Fibroblast of pulmonary artery (primary cell): ENCODE measurements at regions not wholly inside any gene's neighbourhood (a gene's known extent, or its start where the extent isn't known, plus 50 kb on each side); places are given as distances from the start of the nearest gene placed in this dataset.

Experiments used
- DNase-seq: peaks from one replicate; pipeline ENCODE4 v3.0.0-alpha.2; 2010; ENCODE audit warnings: low read depth
- H3K4me3 ChIP-seq: replicated peaks from 2 replicates; pipeline ENCODE4 v1.5.1; 2011; ENCODE audit warnings: low read depth, mild to moderate bottlenecking, control low read depth, low read length, moderate library complexity
- TF ChIP-seq, protein P1 (sequence below): IDR thresholded peaks from 2 replicates; pipeline ENCODE4 v1.5.1; 2011; ENCODE audit warnings: mild to moderate bottlenecking, control low read depth, low read length, inconsistent platforms; ENCODE audit errors: missing control alignments

DNA sequence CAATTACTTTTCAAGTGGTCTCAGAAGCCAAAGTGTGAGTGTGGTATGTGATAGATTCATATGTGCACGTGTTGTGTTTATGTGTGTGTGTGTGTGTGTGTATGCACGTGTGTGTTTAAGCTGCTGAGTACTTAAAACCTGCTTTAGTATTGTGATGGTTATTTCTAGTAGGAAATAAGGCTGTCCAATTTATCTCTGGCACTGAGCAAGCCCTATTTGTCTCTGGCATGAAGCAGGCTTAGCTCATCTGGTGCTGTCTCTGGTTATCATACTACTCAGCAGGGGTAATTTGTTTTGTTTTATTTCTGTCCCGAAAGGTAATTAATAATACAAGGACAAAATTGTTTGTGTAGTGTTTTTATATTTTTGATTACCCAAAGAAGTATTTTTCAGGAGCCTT is 333.7 kb downstream of the FAT3 start:
- no peak overlapping the region for H3K4me3 ChIP-seq
- TF ChIP-seq, protein P1, sequence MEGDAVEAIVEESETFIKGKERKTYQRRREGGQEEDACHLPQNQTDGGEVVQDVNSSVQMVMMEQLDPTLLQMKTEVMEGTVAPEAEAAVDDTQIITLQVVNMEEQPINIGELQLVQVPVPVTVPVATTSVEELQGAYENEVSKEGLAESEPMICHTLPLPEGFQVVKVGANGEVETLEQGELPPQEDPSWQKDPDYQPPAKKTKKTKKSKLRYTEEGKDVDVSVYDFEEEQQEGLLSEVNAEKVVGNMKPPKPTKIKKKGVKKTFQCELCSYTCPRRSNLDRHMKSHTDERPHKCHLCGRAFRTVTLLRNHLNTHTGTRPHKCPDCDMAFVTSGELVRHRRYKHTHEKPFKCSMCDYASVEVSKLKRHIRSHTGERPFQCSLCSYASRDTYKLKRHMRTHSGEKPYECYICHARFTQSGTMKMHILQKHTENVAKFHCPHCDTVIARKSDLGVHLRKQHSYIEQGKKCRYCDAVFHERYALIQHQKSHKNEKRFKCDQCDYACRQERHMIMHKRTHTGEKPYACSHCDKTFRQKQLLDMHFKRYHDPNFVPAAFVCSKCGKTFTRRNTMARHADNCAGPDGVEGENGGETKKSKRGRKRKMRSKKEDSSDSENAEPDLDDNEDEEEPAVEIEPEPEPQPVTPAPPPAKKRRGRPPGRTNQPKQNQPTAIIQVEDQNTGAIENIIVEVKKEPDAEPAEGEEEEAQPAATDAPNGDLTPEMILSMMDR, result no peak
- DNase-seq, result no peak

GRCh38 chr11:92569726-92570125 is 345.1 kb downstream of the FAT3 start:
- TF ChIP-seq, protein P1, result no peak
- no peak overlapping the region for H3K4me3 ChIP-seq
- no peak for DNase-seq

GRCh38 chr11:92572559-92572958 is 347.9 kb downstream of the FAT3 start:
- no peak for DNase-seq
- H3K4me3 ChIP-seq, result no peak overlapping the region
- TF ChIP-seq, protein P1, result no peak

GRCh38 chr11:92576315-92576714 is 351.7 kb downstream of the FAT3 start:
- no peak for DNase-seq
- TF ChIP-seq, protein P1, result no peak
- no peak overlapping the region for H3K4me3 ChIP-seq

DNA sequence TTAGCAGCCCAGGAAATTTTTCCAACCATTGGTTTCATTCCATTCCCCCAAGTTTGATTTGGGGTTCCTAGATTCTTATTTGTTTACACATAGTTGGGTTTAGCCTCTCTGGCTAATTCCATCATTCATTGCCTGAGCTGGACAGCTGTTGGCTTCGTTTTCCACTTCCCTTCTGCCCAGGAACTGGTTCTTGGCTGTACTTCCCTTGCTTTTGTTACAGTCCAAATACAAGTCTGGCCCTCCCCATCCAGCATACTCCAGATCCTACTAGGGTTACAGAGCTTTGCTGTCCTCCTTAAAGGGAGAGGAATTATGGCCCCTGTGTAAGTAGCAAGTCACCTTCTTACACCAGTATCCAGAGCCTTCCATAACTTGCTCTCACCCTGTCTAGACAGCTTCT is 356.3 kb downstream of the FAT3 start:
- TF ChIP-seq, protein P1, result no peak
- no peak for DNase-seq

DNA sequence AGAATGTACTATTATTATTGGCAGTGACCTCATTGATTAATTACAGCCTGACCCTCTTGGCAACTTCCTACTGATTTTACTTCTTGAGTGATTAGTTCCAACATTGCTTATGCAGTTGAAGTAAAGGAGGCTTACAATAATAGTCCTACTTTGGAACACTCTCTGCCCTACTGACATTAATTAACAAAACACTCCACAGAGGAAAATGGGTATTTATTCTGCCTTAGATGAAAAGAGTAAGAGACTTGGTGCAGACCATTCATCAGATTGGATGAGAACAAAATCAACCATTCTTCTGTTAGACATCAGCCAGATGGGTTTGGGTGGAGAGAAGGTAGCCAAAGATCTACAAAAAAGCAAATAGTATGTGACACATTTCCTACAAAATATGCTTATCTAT is 363.8 kb downstream of the FAT3 start:
- TF ChIP-seq, protein P1, result no peak
- no peak for DNase-seq
- H3K4me3 ChIP-seq, result no peak overlapping the region

More for the DNA sequence above, 356.3 kb downstream of the FAT3 start:
- H3K4me3 ChIP-seq, result no peak overlapping the region

DNA sequence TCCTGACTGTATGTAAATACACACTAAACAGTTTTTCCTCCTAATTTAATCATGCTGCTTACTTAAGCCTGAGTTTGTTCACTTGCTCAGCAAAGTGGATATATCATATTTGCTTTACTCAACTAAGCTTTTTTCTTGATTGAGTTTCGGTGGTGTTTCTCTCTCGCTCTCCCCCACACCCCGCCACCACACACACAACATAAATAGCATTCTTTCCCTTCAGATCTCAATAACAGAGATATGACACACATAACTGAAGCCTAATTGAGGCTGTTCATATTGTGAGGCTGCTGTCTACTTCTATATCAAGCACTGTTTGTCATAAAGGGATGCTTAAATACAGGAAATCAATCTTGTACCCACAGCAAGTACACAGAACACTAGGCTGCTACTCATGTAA is 364.9 kb downstream of the FAT3 start:
- no peak overlapping the region for H3K4me3 ChIP-seq
- DNase-seq, result no peak
- TF ChIP-seq, protein P1, result no peak
